ENCODE measurements at regions not wholly inside any gene's neighbourhood (a gene's known extent, or its start where the extent isn't known, plus 50 kb on each side); places are given as distances from the start of the nearest gene placed in this dataset.
A peak's percentile ranks its signal among the peaks of the same experiment; 100 is the strongest.
"Not testable (repeated sequence)": the region's sequence is repeated elsewhere in the genome, so short reads cannot be mapped to it uniquely, and the experiment has no call there.

- no peak for DNase-seq
Observed at GRCh38 chr7:26954951-26955350, 90.6 kb upstream of the SKAP2 start.

DNA sequence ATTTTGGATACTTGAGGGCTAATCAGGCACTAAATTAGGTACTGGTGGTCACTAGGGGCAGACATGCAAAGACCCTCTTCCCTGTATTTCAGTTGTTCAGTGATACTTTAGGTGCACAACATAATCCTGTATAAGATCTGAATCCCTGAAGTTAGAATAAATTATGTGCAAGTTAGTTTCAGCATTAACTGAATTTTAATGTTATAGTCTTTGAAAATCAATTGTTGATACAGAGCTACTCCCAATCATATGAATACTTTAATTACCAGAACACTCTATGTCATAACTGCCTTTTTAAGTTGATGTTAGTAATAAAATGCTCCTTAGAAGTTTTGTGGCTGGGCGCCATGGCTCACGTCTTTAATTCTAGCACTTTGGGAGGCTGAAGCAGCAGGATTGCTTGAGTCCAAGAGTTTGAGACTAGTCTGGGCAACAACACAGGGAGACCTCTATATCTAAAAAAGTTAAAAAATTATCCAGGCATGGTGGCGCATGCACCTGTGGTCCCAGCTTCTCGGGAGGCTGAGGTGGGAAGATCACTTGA, 87.1 kb upstream of the SKAP2 start:
- DNase-seq: no peak

DNA sequence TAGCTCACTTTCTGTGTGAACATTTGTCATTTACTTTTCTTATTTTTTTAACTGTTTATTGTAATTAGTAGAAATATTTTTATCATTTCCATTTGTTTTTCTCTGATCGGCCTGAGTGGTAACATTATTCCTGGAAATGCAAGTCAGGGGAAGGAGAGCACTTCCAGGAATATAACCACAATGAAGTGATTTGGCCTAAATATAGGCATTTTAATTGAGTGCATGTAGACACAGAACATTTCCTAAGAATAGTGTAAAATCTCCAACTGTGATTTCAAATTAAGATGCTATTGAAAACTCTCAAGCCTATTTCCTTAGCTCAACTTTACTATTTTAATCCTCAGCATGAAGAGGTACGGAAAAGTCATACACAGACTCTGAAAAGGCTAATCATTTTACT, 86.5 kb upstream of the SKAP2 start:
- DNase-seq: no peak

DNA sequence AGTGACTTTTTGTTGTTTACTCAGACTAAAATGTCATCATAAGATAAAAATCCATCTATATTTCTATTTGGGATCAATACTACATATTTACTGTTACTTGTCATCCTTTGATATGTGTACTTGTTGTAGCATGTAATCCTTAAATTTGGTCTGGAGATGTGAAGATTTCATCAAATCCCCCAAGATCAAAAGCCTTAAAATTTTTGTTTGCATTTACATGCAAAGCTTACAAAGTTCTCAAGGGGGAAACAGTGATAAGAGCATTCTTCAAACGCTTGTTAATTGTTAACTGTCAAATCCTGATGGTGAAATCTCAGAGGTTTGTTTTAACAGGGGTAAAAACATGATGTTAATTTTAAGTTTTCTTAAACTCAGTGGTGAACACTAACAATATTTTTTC, 84.9 kb upstream of the SKAP2 start:
- DNase-seq: no peak

DNA sequence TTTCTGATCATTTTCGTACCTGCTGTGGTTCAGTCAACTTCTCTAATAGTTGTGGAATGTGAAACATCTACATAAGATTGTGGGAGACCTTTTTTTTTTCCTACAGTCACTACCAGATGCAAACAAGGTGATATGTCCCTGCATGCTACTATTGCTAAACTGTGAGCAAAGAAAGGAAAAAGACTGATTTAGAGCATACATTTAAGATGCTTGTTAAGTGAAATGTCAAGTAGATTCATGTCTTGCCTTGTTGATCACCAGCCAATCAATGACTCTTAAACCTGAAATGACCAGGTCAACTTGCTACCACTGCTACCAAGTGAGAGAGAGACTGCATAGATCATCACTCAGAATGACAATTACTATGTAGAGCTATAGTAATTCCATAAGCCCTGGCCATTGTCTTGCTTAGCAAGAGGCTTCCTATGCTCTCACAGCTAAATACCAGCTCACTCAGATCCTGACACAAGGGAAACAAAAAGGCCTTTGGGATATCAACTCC, 84.3 kb upstream of the SKAP2 start:
- no peak for DNase-seq

DNA sequence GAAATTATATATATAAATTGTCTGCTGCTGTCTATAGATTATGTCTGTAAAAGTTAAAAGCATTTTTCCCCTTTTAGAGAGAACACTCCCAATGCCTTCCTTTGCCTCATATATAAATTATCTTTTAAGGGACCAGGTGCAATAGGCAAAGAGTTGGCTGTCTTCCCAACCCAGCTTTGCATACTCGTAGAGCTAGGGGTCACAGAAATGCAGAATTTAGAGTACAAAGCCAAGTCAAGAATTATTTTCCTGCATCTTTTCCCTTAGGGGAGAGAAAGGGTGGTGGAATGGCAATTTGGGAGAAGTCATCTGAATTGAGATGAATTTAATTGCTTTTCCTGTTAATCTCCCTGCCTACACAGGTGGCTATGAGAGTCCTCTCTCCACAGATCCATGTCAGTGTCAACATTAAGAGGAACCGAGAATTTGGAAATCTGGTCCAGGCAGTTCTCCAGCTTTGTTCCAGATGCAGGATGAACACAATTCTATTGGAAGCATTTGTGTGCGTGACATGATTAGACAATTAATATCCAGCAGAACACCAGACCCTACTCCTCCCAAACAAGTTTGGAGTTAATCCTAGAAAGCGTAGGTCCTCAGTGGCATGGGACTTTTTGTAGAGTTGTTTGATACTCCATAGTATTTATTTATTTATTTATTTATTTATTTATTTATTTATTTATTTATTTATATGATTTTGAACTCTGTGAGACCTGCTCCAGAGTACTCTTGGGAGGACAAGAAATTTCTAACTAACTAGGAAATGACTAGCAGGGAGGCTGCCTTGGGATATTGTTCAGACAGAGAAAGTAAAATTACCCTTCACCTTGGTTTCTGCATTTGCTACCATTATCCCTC, 80.3 kb upstream of the SKAP2 start:
- peak; percentile 78 for DNase-seq

- no peak for DNase-seq
Observed at GRCh38 chr7:26937939-26938623, 73.7 kb upstream of the SKAP2 start.

DNA sequence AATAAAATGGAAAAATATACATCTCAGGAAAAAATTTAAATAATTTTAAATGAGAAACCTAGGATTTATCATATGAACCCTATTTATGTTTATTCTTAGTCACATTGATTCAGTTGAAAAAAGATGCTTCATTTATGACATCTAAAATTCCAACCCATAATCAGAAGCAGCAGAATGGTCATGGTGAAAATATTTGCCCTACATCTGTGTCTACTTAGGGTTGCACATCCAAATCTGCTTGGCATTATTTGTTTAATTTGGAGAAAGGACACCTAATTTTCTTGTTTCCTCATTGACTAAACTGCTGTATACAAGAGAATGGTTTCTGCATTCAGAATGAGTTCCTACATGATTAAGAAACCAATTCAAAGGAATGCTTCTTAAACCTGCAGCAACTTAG, 72.9 kb upstream of the SKAP2 start:
- no peak for DNase-seq

DNA sequence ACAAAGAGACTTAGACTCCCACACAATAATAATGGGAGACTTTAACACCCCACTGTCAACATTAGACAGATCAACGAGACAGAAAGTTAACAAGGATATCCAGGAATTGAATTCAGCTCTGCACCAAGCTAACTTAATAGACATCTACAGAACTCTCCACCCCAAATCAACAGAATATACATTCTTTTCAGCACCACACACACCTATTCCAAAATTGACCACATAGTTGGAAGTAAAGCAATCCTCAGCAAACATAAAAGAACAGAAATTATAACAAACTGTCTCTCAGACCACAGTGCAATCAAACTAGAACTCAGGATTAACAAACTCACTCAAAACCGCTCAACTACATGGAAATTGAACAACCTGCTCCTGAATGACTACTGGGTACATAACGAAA, 68.2 kb upstream of the SKAP2 start:
- not testable (repeated sequence) for DNase-seq

DNA sequence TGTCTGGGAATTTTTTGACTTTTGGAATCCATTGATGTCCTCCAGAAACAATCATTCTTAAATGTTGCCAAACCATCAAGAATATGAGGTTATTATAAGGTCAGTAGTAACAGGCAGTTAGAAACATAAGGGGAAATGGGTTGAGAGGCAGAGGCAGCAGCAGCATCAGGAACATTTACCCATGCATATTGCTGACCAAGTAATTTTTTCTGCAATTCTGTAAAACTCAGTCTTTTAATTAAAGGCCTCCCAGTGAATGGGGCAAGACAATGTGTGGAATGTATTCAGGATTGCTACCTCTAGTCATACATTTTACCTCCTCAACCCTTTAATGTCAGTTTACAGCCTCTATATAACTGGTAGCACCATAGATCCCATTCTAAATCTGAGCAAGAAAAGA, 66.5 kb upstream of the SKAP2 start:
- no peak for DNase-seq

DNA sequence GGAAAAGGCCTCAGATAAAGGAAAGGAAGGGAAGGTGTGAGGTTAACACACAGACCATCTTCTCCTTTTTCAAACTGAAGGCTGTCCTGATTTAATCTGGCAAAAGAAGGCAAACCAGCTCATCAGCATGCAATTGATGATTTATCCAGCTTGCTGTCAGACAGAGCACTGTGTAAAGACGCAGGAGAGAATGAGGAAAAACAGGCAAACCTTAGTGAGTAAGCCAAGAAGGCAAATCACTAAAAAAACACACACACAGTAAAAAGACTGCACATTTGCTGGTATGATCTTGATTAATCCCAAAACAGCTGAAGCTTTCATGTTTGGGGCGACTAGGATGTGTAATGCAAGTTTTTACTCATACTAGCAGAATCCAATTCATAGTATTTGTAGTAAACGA, 65.8 kb upstream of the SKAP2 start:
- DNase-seq: no peak

- no peak for DNase-seq
Observed at GRCh38 chr7:26928703-26929347, 64.4 kb upstream of the SKAP2 start.

DNA sequence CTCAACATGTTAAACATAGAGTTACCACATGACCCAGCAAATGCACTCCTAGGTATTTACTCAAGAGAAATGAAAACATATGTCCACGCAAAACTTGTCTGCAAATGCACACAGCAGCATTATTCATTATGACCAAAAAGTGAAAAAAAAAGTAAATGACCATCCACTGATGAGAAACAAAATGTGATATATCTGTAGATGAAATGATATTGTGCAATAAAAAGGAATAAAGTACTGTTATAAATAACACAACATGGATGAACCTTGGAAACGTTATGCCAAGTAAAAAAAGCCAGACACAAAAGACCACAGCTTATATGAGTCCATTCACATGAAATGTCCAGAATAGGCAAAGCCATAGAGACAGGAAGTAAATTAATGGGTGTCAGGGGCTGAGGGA, 61.4 kb upstream of the SKAP2 start:
- DNase-seq: no peak

- DNase-seq: no peak
Observed at GRCh38 chr7:26924149-26924767, 59.9 kb upstream of the SKAP2 start.

DNA sequence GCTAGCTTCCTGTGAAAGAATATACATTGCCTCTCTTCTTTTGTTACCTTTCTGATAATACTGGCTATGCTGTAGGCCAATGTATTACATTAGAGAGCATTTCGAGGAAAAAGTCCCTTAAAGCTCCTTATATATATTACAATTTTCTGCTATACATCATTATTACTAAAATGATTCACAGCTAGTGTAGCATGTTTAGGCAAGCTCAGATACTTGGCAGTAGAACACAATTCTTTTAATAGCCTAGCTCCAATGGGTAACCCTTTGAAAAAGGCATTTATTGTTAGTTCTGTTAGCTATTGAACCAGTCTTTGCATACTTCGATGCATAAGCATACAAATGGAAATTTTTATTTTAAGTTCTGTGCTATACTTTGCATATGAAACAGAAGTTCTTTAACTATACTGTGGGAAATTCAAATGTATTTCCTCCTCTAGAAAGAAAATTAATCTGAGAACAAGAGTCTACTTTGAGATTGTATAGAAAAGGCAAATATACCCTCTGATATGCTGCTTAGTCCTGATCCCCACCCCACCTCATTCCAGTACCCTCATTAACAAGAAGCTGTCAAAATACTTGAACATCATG, 55.6 kb upstream of the SKAP2 start:
- no peak for DNase-seq

GRCh38 chr7:26918241-26918640, 53.9 kb upstream of the SKAP2 start:
- DNase-seq: no peak

DNA sequence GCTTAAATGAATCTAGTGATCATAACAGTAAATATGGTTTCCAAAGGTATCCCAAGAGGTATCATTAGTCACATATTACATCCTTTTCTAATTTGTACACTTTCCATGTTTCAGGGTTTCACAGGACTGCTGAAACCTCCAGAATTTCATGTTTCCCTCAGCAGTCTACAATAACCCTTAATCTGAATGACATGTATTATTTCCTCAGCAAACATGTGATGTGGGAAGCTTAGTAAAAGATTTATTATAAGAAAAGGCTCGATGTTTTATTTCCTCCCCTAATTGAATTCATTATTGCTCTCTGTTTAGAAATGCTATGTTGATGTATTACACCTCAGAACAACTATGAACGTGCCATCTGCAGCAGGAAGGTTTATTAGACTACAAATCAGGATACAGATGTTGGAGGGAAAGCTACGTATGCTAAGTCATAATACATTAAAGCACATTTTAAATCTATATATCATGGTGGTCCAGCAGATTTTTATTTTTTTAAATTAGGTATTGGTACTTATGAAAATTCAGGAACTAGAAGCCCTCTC, 52.5 kb upstream of the SKAP2 start:
- no peak for DNase-seq

DNA sequence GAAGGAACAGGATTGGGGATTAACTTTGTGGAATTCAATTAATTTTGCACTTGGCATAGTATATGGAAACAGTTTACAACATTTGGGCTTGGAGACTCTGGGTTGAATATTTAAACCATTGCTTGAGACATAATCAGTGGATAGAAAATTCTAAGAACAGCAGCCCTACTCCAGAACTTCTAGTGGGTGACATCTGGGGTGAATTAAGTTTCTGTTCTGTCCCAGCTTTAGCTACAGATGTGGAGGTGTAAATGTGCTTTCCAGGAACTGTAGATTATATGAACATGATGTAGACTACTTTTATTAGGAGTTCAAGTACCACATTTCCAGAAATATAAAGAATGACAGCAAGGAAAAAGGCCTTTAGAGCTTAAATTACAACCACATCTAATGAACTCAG, 51.9 kb upstream of the SKAP2 start:
- no peak for DNase-seq

Data from NCI-H1105 treated with DMSO at 0.1 percent for 48 hours (cell line).